ENCODE measurements at regions not wholly inside any gene's neighbourhood (a gene's known extent, or its start where the extent isn't known, plus 50 kb on each side); places are given as distances from the start of the nearest gene placed in this dataset.

GRCh38 chr12:89126712-89127111, 225.6 kb downstream of the DUSP6 start:
- TF ChIP-seq CTCF (IDR thresholded peaks at IDR 0.05 in 4 of 5, conservative IDR thresholded peaks at IDR 0.05 in 1 of 5) (no peak), POLR2A (IDR thresholded peaks at IDR 0.05) (no peak)
- in situ Hi-C loops (cut with MboI; ENCODE audit: low sequenced_read_pairs in 4 of 4) (no loop called here), intact Hi-C loops (cut with DNase I; ENCODE audit: low total_unique reads) (no loop called here)
- no peak for ATAC-seq
- H3K27me3 ChIP-seq = no peaks in the 10 kb centered on the region
- no peaks in the 10 kb centered on the region for H3K4me1 ChIP-seq
- no peak overlapping the region for H3K4me3 ChIP-seq
- no peak overlapping the region for H3K27ac ChIP-seq
- H3K36me3 ChIP-seq = no peaks in the 10 kb centered on the region
- no peak for DNase-seq
- no peaks in the 10 kb centered on the region for H3K9me3 ChIP-seq

GRCh38 chr12:89122852-89123251, 229.4 kb downstream of the DUSP6 start:
- no peak for TF ChIP-seq CTCF (IDR thresholded peaks at IDR 0.05 in 4 of 5, conservative IDR thresholded peaks at IDR 0.05 in 1 of 5)
- TF ChIP-seq POLR2A (IDR thresholded peaks at IDR 0.05) = no peak
- H3K27ac ChIP-seq = no peak overlapping the region
- DNase-seq (no peak), ATAC-seq (no peak)
- intact Hi-C loops (cut with DNase I; ENCODE audit: low total_unique reads) (no loop called here), in situ Hi-C loops (cut with MboI; ENCODE audit: low sequenced_read_pairs in 4 of 4) (no loop called here)
- H3K4me3 ChIP-seq = no peak overlapping the region
- H3K36me3 ChIP-seq = no peaks in the 10 kb centered on the region
- no peaks in the 10 kb centered on the region for H3K9me3 ChIP-seq
- H3K27me3 ChIP-seq = no peaks in the 10 kb centered on the region
- no peaks in the 10 kb centered on the region for H3K4me1 ChIP-seq

- DNase-seq (no peak), ATAC-seq (no peak)
- H3K4me3 ChIP-seq = no peak overlapping the region
- no peak overlapping the region for H3K27ac ChIP-seq
- no peaks in the 10 kb centered on the region for H3K4me1 ChIP-seq
- TF ChIP-seq CTCF (IDR thresholded peaks at IDR 0.05 in 4 of 5, conservative IDR thresholded peaks at IDR 0.05 in 1 of 5) (no peak), POLR2A (IDR thresholded peaks at IDR 0.05) (no peak)
- H3K27me3 ChIP-seq = no peaks in the 10 kb centered on the region
- H3K36me3 ChIP-seq = no peaks in the 10 kb centered on the region
- intact Hi-C loops (cut with DNase I; ENCODE audit: low total_unique reads) = no loop called here
- H3K9me3 ChIP-seq = no peaks in the 10 kb centered on the region
- in situ Hi-C loops (cut with MboI; ENCODE audit: low sequenced_read_pairs in 4 of 4) = no loop called here
These were observed 234.8 kb downstream of the DUSP6 start for GRCh38 chr12:89117448-89118034.

- no peaks in the 10 kb centered on the region for H3K4me1 ChIP-seq
- DNase-seq (no peak), ATAC-seq (no peak)
- no peak overlapping the region for H3K27ac ChIP-seq
- TF ChIP-seq CTCF (IDR thresholded peaks at IDR 0.05 in 4 of 5, conservative IDR thresholded peaks at IDR 0.05 in 1 of 5) (no peak), POLR2A (IDR thresholded peaks at IDR 0.05) (no peak)
- no peaks in the 10 kb centered on the region for H3K9me3 ChIP-seq
- in situ Hi-C loops (cut with MboI; ENCODE audit: low sequenced_read_pairs in 4 of 4) (no loop called here), intact Hi-C loops (cut with DNase I; ENCODE audit: low total_unique reads) (no loop called here)
- H3K4me3 ChIP-seq = no peak overlapping the region
- H3K36me3 ChIP-seq = no peaks in the 10 kb centered on the region
- H3K27me3 ChIP-seq = no peaks in the 10 kb centered on the region
These were observed 240.3 kb downstream of the DUSP6 start for GRCh38 chr12:89111964-89112363.

- intact Hi-C loops (cut with DNase I; ENCODE audit: low total_unique reads) = no loop called here
- Histone ChIP-seq H3K27me3 (no peaks in the 10 kb centered on the region), H3K27ac (no peak overlapping the region), H3K4me1 (no peaks in the 10 kb centered on the region), H3K9me3 (no peaks in the 10 kb centered on the region), H3K4me3 (no peak overlapping the region), H3K36me3 (no peaks in the 10 kb centered on the region)
- no peak for DNase-seq
- ATAC-seq = no peak
- TF ChIP-seq CTCF (IDR thresholded peaks at IDR 0.05 in 4 of 5, conservative IDR thresholded peaks at IDR 0.05 in 1 of 5) (no peak), POLR2A (IDR thresholded peaks at IDR 0.05) (no peak)
- in situ Hi-C loops (cut with MboI; ENCODE audit: low sequenced_read_pairs in 4 of 4) = no loop called here
These were observed 244.0 kb downstream of the DUSP6 start for GRCh38 chr12:89108265-89108664.
